ENCODE measurements at regions not wholly inside any gene's neighbourhood (a gene's known extent, or its start where the extent isn't known, plus 50 kb on each side); places are given as distances from the start of the nearest gene placed in this dataset.

- Histone ChIP-seq H3K36me3 (no peaks in the 10 kb centered on the region), H3K4me1 (no peaks in the 10 kb centered on the region), H3K9me3 (no peaks in the 10 kb centered on the region), H3K27me3 (no peaks in the 10 kb centered on the region), H3K4me3 (no peak overlapping the region), H3K27ac (peak overlapping the region in 1 of 4 donors; percentile 19)
- 78 to 85% methylated on average over 1 of the region's 1 CpG for WGBS, 2 donors
- TF ChIP-seq POLR2A (IDR thresholded peaks at IDR 0.05) (no peak), EP300 (IDR thresholded peaks at IDR 0.05) (no peak), CTCF (IDR thresholded peaks at IDR 0.05) (no peak)
- no peak for DNase-seq (ENCODE audit: low spot score in 2 of 2)
Observed at GRCh38 chr12:78725033-78725432, 139.5 kb upstream of the SYT1 start.

- H3K4me3 ChIP-seq: no peak overlapping the region
- DNase-seq (ENCODE audit: low spot score in 2 of 2): no peak
- H3K36me3 ChIP-seq: no peaks in the 10 kb centered on the region
- H3K4me1 ChIP-seq: no peaks in the 10 kb centered on the region
- 40% methylated on average over 3 of the region's 3 CpGs for WGBS, 2 donors
- no peak for TF ChIP-seq EP300 (IDR thresholded peaks at IDR 0.05)
- no peak for TF ChIP-seq POLR2A (IDR thresholded peaks at IDR 0.05)
- no peak for TF ChIP-seq CTCF (IDR thresholded peaks at IDR 0.05)
- H3K9me3 ChIP-seq: no peaks in the 10 kb centered on the region
- no peak overlapping the region for H3K27ac ChIP-seq
- H3K27me3 ChIP-seq: no peaks in the 10 kb centered on the region
Observed at GRCh38 chr12:78725951-78726580, 138.5 kb upstream of the SYT1 start.

GRCh38 chr12:78726854-78727253 is 137.7 kb upstream of the SYT1 start:
- WGBS, 2 donors: 74 to 78% methylated on average over 2 of the region's 2 CpGs
- no peak for DNase-seq (ENCODE audit: low spot score in 2 of 2)
- Histone ChIP-seq H3K27me3 (no peaks in the 10 kb centered on the region), H3K27ac (no peak overlapping the region), H3K4me3 (no peak overlapping the region), H3K9me3 (no peaks in the 10 kb centered on the region), H3K36me3 (no peaks in the 10 kb centered on the region), H3K4me1 (no peaks in the 10 kb centered on the region)
- no peak for TF ChIP-seq POLR2A (IDR thresholded peaks at IDR 0.05)
- no peak for TF ChIP-seq EP300 (IDR thresholded peaks at IDR 0.05)
- TF ChIP-seq CTCF (IDR thresholded peaks at IDR 0.05): no peak

- H3K27ac ChIP-seq: no peak overlapping the region
- H3K4me1 ChIP-seq: no peaks in the 10 kb centered on the region
- no peaks in the 10 kb centered on the region for H3K36me3 ChIP-seq
- H3K27me3 ChIP-seq: no peaks in the 10 kb centered on the region
- no peak overlapping the region for H3K4me3 ChIP-seq
- no peaks in the 10 kb centered on the region for H3K9me3 ChIP-seq
- DNase-seq (ENCODE audit: low spot score in 2 of 2): no peak
- WGBS, 2 donors: 93 to 97% methylated on average over 1 of the region's 1 CpG
- TF ChIP-seq EP300 (IDR thresholded peaks at IDR 0.05) (no peak), CTCF (IDR thresholded peaks at IDR 0.05) (no peak), POLR2A (IDR thresholded peaks at IDR 0.05) (no peak)
Observed at GRCh38 chr12:78732481-78732880, 132.1 kb upstream of the SYT1 start.

- 90 to 92% methylated on average over 4 of the region's 4 CpGs for WGBS, 2 donors
- DNase-seq (ENCODE audit: low spot score in 2 of 2): no peak
- Histone ChIP-seq H3K27ac (no peak overlapping the region), H3K27me3 (no peaks in the 10 kb centered on the region), H3K4me3 (no peak overlapping the region), H3K9me3 (no peaks in the 10 kb centered on the region), H3K4me1 (no peaks in the 10 kb centered on the region), H3K36me3 (no peaks in the 10 kb centered on the region)
- TF ChIP-seq POLR2A (IDR thresholded peaks at IDR 0.05) (no peak), EP300 (IDR thresholded peaks at IDR 0.05) (no peak), CTCF (IDR thresholded peaks at IDR 0.05) (no peak)
Observed at GRCh38 chr12:78739653-78740052, 124.9 kb upstream of the SYT1 start.
